ENCODE measurements at regions not wholly inside any gene's neighbourhood (a gene's known extent, or its start where the extent isn't known, plus 50 kb on each side); places are given as distances from the start of the nearest gene placed in this dataset.

GRCh38 chr4:11616856-11617255 is 188.2 kb upstream of the HS3ST1 start:
- TF ChIP-seq CTCF (IDR thresholded peaks at IDR 0.05) (no peak), ZFX (IDR thresholded peaks at IDR 0.05; ENCODE audit: borderline replicate concordance) (no peak)
